ENCODE measurements at regions not wholly inside any gene's neighbourhood (a gene's known extent, or its start where the extent isn't known, plus 50 kb on each side); places are given as distances from the start of the nearest gene placed in this dataset.

DNA sequence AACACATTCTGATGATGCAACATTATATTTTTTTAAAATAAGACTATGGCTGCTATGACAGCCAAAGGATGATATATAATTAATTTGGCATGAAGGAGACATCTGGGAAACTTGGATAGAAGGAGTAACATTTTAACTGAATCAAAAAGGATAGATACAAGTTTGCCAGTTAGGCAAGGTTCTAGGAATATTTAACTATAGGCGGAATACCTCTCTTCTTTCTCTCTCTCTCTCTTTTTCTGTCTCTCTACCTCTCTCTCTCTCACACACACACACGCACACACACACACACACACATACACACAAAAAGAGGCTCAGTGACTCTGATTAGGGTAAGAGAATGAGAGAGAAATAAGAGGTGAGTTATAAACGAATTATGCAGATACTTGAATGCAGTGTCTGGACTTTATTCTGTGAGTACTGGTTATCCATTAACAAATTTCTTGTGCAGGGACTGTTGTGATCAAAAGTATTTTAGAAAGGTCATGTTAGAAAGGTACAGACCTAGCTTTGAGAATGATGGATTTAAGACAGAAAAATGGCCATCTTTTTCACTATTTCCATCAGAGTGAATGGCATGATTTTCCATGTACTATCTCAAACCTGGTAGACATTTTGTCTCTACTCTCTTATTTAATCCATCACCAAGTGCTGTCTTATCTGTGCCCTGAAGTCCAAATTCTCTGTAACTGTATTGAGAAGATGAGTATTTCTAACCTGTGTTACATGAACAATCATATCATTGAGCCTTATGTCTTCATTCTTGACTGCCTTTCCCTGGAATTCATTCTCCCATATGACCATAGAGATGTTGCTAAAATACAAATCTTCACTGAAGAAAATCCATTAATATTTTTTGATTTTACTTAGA lies 1106.9 kb upstream of the ADGRL4 start:
- peak overlapping the region in 2 of 3 donors; percentile 45 to 53 for H3K27ac ChIP-seq
- ATAC-seq (peak; percentile 94 to 97 (median 96)), DNase-seq (no peak)
- WGBS (ENCODE audit: insufficient coverage, low coverage, low lambda C conversion rate, missing lambda C conversion rate): 25% methylated on average over 3 of the region's 3 CpGs
- no peaks in the 10 kb centered on the region for H3K36me3 ChIP-seq
- H3K27me3 ChIP-seq: no peaks in the 10 kb centered on the region
- H3K9me3 ChIP-seq: no peaks in the 10 kb centered on the region
- peaks cover 0 to 11% (median 4%) of the 10 kb centered on the region in 4 donors for H3K4me1 ChIP-seq
- intact Hi-C loops (cut with DNase I): no loop called here
- peak overlapping the region in 1 of 3 donors; percentile 1 for H3K4me3 ChIP-seq
- no peak for TF ChIP-seq POLR2A (IDR thresholded peaks at IDR 0.05)
- TF ChIP-seq, protein P1, sequence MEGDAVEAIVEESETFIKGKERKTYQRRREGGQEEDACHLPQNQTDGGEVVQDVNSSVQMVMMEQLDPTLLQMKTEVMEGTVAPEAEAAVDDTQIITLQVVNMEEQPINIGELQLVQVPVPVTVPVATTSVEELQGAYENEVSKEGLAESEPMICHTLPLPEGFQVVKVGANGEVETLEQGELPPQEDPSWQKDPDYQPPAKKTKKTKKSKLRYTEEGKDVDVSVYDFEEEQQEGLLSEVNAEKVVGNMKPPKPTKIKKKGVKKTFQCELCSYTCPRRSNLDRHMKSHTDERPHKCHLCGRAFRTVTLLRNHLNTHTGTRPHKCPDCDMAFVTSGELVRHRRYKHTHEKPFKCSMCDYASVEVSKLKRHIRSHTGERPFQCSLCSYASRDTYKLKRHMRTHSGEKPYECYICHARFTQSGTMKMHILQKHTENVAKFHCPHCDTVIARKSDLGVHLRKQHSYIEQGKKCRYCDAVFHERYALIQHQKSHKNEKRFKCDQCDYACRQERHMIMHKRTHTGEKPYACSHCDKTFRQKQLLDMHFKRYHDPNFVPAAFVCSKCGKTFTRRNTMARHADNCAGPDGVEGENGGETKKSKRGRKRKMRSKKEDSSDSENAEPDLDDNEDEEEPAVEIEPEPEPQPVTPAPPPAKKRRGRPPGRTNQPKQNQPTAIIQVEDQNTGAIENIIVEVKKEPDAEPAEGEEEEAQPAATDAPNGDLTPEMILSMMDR (IDR thresholded peaks at IDR 0.05): no peak

DNA sequence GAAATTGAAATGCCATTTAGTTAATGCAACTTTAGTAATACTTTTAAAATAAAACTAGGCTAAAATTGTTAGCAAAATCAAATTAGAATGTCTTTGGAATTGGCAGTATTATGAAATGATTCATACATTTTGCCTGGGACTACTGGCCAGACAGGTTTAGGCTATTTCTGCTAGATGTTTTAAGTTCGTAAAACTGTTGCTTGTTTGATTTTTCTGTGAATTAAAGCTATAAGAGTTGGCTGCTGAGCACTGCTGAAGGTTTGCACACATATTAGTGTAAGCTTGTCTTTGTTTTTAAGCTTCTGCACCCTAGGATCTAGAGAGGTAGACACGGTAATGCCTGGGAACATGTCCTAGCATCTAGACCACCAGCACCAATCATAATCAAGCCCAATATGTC lies 1094.6 kb upstream of the ADGRL4 start:
- whole genome bisulfite sequencing (ENCODE audit: insufficient coverage, low coverage, low lambda C conversion rate, missing lambda C conversion rate): 75% methylated on average over 2 of the region's 2 CpGs
- intact Hi-C loops (cut with DNase I): no loop called here
- no peaks in the 10 kb centered on the region for H3K9me3 ChIP-seq
- ATAC-seq: no peak
- no peaks in the 10 kb centered on the region for H3K27me3 ChIP-seq
- H3K36me3 ChIP-seq: no peaks in the 10 kb centered on the region
- no peak for DNase-seq
- H3K4me1 ChIP-seq: peaks cover 0 to 20% (median 0%) of the 10 kb centered on the region in 4 donors
- H3K27ac ChIP-seq: no peak overlapping the region
- TF ChIP-seq POLR2A (IDR thresholded peaks at IDR 0.05): no peak
- TF ChIP-seq, protein P1 (IDR thresholded peaks at IDR 0.05): no peak
- no peak overlapping the region for H3K4me3 ChIP-seq

DNA sequence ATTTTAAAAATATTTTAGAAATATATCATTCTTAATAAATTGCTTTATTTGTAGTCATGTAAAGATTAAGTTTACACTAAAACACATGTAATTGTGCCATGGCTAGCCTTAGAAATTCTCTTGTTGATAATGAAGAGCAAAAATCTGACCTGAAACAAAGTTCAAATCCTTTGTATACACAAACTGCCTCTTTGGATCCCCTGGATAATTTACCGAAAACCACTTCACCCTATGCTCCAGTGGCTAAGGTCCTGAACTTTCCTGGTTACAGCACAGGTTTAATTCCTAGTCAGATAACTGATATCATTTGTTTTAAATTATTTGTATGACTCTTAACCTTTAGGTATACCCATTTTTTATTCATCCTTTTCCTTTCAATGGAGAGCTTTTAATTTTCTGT lies 1093.2 kb upstream of the ADGRL4 start:
- WGBS (ENCODE audit: insufficient coverage, low coverage, low lambda C conversion rate, missing lambda C conversion rate): 45% methylated on average over 1 of the region's 1 CpG
- ATAC-seq (peak; percentile 87 to 96 (median 94)), DNase-seq (no peak)
- H3K4me1 ChIP-seq: peaks cover 0 to 20% (median 0%) of the 10 kb centered on the region in 4 donors
- no peak overlapping the region for H3K4me3 ChIP-seq
- no peak for TF ChIP-seq POLR2A (IDR thresholded peaks at IDR 0.05)
- TF ChIP-seq, protein P1 (IDR thresholded peaks at IDR 0.05): no peak
- H3K27me3 ChIP-seq: no peaks in the 10 kb centered on the region
- H3K27ac ChIP-seq: peak overlapping the region in 2 of 3 donors; percentile 7 to 45
- intact Hi-C loops (cut with DNase I): no loop called here
- H3K9me3 ChIP-seq: no peaks in the 10 kb centered on the region
- no peaks in the 10 kb centered on the region for H3K36me3 ChIP-seq

DNA sequence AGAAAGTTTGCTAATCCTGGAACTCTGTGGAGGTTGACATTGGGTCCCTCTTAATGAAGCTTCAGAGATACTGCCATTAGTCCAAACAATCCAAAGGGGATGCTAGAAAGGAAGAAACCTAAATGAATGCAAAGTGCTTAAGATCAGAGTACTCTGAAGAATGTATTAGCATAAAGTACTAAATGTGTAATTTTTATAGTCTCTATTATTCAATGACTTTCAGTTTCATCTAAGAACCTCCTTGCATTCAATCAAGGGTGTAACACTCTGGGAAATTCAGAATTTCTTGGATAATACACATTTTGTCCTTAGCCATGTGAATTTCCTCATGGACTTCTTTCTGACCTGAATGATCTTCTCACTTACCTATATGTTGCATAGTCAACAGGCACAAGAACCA lies 1078.5 kb upstream of the ADGRL4 start:
- H3K4me3 ChIP-seq: no peak overlapping the region
- no peaks in the 10 kb centered on the region for H3K4me1 ChIP-seq
- ATAC-seq (no peak), DNase-seq (no peak)
- intact Hi-C loops (cut with DNase I): no loop called here
- H3K27me3 ChIP-seq: no peaks in the 10 kb centered on the region
- TF ChIP-seq POLR2A (IDR thresholded peaks at IDR 0.05): no peak
- TF ChIP-seq, protein P1 (IDR thresholded peaks at IDR 0.05): no peak
- H3K9me3 ChIP-seq: no peaks in the 10 kb centered on the region
- H3K36me3 ChIP-seq: no peaks in the 10 kb centered on the region
- no peak overlapping the region for H3K27ac ChIP-seq

All from right lobe of liver (tissue), 6 donors.